ENCODE measurements at regions not wholly inside any gene's neighbourhood (a gene's known extent, or its start where the extent isn't known, plus 50 kb on each side); places are given as distances from the start of the nearest gene placed in this dataset.

DNA sequence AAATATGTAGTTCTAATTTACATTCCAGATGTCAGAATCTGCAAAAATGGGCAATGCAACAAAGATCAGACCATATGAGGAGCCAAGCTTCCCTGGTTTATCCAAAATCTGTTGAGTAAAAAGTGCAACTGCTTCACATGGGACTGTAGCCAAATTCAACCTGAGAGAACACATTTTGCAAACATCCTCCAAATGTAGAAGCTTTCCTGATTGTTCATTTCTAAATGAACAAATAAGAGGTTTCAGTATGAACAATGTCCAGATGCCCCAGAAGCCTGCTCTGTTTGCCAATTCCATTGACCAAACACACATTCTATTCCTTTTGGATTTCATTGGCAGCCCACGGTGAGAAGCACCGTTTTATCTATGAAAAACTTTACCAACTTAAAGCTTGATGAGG, 117.9 kb upstream of the OSR1 start:
- DNase-seq = no peak

DNA sequence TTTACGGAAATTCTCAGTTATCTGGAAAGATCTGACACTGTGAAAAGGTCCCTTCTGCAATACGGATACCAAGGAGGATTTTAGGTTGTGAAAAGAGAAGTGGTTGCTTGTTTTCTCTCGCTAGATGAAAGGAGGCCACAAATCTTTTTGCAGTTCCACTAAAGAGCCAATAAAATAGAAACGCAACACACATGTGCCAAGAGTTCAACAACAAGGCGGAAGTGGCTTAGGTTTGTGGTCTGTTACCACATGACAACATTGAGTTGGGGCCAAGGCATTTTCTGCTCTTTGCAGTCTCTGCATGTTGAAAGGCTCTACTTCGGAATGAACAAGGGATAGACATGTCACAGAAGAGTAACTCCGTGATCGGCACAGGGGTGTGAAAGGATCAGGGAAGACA, 115.7 kb upstream of the OSR1 start:
- no peak for DNase-seq

DNA sequence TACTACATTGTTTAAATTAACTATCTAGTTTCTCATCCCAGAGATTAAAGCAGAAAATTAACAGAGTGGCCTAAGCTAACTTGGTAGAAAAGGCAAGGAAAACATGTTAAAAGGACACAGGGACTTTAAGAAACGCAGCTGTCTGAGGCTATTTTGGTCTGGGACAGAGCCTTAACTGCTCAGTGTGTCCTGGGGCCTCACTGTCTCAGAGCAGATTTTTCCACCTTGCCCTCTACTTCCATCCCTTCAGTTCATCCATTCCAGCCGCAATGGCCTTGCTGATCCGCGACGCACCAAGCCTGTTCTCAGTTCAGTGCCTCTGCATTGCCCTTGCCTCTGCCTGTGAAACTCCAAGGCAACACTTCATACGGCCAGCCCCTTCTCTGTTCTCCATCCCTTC, 114.9 kb upstream of the OSR1 start:
- no peak for DNase-seq

GRCh38 chr2:19472391-19472978, 114.1 kb upstream of the OSR1 start:
- no peak for DNase-seq

- no peak for DNase-seq
Measured at GRCh38 chr2:19471491-19471890, 113.1 kb upstream of the OSR1 start.

- no peak for DNase-seq
Measured at GRCh38 chr2:19465978-19466377, 107.6 kb upstream of the OSR1 start.

GRCh38 chr2:19462256-19462645, 103.8 kb upstream of the OSR1 start:
- DNase-seq = no peak

GRCh38 chr2:19461504-19462255, 103.3 kb upstream of the OSR1 start:
- DNase-seq = no peak

GRCh38 chr2:19460761-19461160, 102.3 kb upstream of the OSR1 start:
- no peak for DNase-seq

DNA sequence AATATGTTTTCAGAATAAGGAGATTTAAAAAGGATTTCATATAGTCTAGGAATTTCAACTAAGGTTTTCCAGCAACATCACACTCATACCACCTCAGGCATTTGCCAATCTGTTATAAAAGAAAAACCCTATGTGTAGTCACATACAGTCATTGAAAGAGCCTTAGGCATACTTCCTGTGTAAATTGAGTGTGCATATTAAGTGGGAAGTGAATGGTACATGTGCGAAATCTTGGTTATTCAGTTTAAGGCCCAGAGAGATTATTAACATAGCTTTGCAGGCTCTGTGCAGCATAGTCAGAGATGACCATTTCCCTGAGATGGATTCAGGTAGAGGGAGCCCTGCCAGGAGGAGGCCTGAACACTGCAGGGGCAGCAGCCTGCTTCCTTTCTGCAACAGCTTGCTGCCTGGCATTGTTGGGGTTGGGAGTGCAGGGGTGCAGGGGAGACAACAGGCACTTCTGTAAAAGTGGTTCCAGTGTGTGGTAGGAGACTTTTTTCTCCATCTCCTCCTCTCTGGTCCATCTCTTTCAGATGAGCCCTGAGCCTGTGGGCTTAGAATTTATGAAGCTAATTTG, 100.1 kb upstream of the OSR1 start:
- DNase-seq = no peak

DNA sequence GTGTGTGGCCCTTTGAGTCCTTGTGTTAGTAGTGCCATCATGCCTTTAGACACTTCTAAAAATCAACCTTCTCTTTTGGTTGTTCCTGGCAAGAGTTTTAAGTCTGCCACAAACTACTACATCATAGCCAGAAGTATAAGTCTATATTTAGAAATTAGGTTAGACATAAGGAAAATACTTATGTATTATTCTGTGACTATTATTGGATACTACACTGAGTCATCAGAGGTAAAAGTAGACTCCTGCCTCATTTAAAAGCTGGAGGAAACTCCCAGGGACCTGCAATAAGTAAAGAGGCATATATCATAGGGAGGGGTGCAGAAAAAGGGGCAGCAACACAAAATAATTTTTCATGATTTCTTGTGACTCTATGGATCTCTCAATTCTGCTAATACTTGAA, 99.4 kb upstream of the OSR1 start:
- DNase-seq = no peak

DNA sequence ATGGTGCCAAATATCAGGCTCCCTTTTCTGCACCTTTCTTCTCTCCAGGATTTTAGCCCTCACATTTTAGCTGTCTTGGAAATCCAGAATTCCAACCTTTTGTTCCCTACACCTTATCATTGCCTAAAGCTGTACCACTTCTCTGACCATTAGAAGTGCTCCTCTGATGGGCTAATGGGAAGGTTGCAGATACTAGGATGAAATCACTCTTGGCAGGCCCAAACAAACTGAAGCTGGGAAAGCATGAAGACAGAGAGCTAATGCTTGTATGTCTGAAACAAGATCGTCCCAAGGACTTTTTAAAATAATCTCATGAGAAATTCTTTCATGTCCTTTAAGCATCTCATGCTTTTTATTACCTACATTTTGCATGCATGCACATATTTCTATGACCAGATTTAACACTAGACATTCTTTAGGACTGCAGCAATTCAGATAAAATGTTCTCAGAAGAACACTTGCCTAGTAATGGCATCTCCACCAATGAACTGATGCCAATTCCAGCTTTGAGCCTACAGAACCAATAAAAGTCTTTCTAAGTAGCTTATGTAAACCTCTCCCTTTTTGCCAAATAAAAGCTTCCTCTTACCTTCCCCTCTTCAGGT, 98.4 kb upstream of the OSR1 start:
- no peak for DNase-seq

- no peak for DNase-seq
Measured at GRCh38 chr2:19454125-19454524, 95.7 kb upstream of the OSR1 start.

DNA sequence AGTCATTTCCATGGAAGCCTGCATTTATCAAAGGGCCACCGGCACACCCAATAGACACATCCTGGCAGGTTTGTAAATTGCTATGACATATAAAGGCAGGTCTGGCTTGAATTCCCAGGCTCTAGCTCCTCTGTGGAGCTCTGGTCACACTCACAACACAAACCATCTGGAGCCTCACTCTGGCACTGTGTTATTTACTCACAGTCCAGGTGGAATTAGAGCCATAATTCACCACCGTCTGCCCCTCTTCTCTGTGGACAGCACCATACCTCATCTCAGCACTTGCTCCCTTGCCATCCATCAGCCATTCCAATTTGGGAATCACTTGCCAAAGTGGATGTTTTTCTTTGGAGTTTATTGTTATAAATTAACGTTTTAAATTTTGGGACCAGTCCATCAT, 84.3 kb upstream of the OSR1 start:
- DNase-seq = no peak

GRCh38 chr2:19439081-19439480, 80.7 kb upstream of the OSR1 start:
- DNase-seq = no peak

GRCh38 chr2:19435815-19436214, 77.4 kb upstream of the OSR1 start:
- DNase-seq = no peak

DNA sequence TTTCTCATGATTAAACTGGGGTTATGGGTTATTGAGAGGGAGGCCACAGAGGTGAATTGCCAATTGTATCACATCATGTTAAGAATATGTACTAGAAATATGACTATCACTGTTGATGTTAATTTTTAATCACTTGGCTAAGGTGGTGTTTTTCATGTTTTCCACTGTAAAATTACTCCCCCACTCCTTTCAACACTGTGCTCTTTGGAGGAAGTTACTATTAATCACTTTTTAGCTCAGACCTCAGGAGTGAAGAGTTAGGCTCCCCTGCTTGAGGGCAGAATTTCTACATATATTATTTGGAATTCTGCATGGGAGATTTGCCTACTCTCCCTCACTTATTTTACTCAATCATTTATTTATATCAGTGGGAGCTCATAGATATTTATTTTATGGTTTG, 76.0 kb upstream of the OSR1 start:
- no peak for DNase-seq

GRCh38 chr2:19426941-19427340, 68.5 kb upstream of the OSR1 start:
- DNase-seq = no peak

DNA sequence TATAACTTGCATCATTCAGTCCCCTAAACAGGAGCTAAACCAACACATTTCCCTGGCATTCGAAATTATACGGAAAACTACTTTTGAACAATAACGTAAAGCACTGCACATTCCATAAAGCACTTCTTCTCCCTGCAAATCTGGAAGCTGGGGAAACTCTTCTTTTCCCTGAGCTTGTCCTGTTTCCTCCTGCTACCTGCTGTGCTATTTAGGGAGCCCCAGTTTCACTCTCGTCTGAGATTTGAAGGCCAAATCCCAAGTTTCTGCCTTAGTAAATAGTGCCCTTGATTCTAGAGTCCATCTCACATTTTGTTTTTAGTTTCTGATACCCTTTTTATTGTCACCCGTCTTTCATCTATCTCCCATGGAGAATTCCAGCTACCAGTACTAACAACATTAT, 67.7 kb upstream of the OSR1 start:
- DNase-seq = no peak

DNA sequence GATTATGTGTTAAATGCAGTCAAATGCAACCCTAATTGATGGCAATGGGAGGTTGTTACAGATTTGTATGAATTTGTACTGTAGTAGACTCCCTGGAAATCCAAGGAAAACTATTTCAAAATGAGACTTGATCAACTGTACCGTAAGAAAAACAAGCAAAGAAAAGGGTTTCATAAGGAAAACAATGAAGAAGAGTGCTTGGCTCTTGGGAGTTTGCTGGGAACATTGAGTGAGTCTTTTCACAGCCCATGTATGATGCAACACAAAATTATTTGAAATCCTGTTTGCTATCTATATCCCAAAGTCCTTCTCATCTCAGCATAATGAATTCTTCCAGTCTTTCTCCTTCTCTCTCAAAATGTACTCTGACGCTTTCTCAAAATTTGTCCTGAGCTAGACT, 67.0 kb upstream of the OSR1 start:
- DNase-seq = no peak

DNA sequence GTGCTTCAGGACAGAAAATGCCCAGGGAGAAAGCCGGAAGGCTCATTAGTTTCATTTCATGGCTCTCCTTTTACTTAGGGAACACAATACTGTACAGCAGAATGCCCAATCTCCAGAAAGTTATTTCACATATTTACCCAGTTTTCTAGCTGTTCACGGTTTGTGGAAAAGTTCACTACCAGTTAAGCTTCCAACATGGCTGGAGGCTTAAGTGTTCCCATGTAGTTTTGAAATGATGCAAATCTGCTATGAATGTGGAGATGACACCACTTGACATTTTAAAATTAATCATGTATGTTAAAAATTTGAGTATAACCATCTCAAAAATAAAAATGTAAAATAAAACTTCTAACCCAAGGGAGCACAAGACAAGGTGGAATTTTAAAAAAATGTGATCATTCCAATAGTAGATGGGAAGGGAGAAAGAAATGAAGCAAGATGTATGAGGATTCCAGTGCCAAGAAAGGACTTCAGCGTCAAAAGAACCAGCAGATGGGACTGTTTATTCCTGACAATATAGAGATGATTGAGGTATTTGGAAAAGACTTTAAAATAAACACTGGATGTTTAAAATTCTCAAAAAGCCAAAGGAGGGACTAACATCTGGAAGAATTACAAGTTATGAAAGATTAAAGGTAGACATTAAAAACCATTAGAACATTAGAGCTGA, 60.9 kb upstream of the OSR1 start:
- DNase-seq = no peak

DNA sequence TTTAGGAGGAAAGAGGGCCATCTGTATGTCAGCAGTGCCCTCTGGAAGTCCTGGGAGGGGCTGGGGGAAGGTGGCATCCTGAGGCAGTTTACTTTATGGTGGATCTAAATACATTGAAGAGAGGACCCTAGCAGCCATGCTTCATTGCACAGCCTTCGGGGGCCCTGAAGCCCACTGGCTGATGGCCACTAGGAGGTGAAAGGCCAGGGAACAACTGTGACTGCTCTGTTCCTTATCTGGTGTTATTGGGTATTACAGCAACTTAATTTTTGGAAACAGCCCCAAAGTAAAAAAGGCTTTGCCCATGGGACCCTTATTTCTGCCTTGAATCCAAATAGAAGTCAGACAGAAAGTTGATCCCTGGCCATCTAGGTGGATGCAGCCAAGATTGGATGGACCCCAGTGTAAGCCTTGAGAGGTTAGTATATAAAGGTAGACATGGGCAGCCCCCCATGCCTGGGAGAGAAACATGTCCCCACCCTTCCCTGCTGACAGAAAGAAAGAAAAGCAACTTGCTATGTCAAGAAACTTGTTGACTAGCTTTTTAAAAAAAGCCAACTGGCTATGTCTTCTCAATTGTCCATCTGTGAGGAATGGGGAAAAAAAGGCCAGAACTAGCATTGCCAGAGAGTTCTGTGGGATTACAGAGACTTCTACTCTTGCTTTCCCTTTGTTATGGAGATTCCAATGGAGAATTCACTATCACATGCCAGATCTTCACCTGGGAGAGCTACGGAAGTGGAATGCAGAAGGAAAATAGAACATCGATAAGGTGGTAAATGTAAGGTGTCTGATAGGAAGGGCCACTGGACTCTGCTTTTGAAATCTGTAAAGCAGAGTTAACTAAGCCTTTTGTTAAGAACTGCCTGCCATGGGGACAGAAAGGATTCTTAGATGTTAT, 58.6 kb upstream of the OSR1 start:
- DNase-seq = no peak

DNA sequence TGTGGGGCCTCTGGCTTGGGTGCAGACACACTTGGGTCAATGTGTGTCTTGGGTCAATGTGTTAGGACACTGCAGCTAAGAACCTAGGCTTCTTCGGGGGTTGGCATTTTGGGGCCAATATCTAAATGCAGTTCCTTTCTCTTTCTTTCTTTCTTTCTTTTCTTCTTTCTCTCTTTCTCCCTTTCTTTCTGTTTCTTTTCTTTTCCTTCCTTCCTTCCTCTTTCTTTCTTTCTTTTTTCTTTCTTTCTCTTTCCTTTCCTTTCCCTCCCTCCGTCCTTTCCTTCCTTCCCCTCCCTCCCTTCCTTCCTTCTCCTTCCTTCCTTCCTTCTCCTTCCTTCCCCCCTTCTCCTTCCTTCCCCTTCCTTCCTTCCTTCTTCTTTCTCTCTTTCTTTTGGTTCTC, 57.7 kb upstream of the OSR1 start:
- no peak for DNase-seq
